ENCODE measurements at regions not wholly inside any gene's neighbourhood (a gene's known extent, or its start where the extent isn't known, plus 50 kb on each side); places are given as distances from the start of the nearest gene placed in this dataset.
A peak's percentile ranks its signal among the peaks of the same experiment; 100 is the strongest.

DNA sequence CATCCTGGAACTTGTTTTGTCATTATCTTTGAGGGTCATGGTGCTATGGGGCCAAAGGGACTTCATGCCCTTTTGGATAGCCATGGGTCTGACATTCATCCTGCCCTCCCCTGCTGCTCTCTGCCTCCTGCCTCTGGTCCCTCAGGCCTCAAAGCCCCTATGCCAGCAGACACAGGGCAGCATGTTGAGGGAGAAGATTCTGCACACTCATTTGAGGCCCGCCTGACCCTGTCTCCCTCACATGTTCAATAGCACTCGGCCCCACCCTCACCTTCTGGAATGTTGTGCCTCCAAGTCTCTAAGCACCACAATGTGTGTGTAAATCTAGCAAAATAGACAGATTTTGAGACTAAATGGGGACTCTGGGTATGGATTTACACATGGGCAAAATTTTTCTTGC lies 178.7 kb upstream of the ANKRD28 start:
- Histone ChIP-seq H3K4me1 (no peaks in the 10 kb centered on the region), H3K4me3 (no peak overlapping the region), H3K9me3 (no peaks in the 10 kb centered on the region), H3K27ac (no peak overlapping the region), H3K4me2 (no peak overlapping the region)
- ATAC-seq = no peak
- WGBS (ENCODE audit: missing lambda C conversion rate) = 49% methylated on average over 2 of the region's 2 CpGs
- ChIA-PET CTCF (interaction anchor here (1.1 kb wide), 1 partner anchor 35 kb away, joined by 4 read pairs; no protein-coding TSS in a partner anchor), POLR2A (no interaction called here)
- no peak for DNase-seq (ENCODE audit: low read depth in 1 of 2, low spot score in 1 of 2)
- FAIRE-seq = no peak
- TF ChIP-seq EHMT2 (IDR thresholded peaks at IDR 0.05; ENCODE audit: low read depth) (no peak), NR3C1 (IDR thresholded peaks at IDR 0.05) (no peak)

DNA sequence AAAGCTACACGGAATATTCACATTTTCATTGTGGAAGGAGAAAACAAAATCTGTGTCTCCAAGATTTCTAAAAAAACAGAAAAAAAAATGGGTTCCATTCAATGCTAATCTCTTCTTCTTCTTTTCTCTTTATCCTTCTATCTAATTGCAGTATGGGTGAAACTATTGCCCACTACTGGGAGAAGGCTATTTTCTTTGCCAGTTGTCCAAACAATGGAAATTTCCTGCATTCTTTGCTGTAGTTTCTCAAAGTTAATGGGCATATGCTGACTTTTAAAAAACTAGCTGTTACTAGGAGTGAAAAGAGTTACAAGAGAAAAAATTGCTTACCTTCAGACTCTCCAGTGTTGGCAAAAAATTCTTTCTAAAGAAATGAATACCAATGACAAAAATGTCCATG lies 179.3 kb upstream of the ANKRD28 start:
- ATAC-seq (no peak), DNase-seq (ENCODE audit: low read depth in 1 of 2, low spot score in 1 of 2) (no peak), FAIRE-seq (no peak)
- H3K4me2 ChIP-seq = no peak overlapping the region
- TF ChIP-seq NPAS2 (CRISPR knock-in tag; IDR thresholded peaks at IDR 0.05; ENCODE audit: borderline replicate concordance) = no peak
- TF ChIP-seq, protein P1, sequence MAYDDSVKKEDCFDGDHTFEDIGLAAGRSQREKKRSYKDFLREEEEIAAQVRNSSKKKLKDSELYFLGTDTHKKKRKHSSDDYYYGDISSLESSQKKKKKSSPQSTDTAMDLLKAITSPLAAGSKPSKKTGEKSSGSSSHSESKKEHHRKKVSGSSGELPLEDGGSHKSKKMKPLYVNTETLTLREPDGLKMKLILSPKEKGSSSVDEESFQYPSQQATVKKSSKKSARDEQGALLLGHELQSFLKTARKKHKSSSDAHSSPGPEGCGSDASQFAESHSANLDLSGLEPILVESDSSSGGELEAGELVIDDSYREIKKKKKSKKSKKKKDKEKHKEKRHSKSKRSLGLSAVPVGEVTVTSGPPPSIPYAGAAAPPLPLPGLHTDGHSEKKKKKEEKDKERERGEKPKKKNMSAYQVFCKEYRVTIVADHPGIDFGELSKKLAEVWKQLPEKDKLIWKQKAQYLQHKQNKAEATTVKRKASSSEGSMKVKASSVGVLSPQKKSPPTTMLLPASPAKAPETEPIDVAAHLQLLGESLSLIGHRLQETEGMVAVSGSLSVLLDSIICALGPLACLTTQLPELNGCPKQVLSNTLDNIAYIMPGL (CRISPR knock-in tag; IDR thresholded peaks at IDR 0.05; ENCODE audit: borderline replicate concordance) = no peak
- no peak for TF ChIP-seq MYC (IDR thresholded peaks at IDR 0.05; ENCODE audit: borderline replicate concordance, low read length)
- TF ChIP-seq, protein P2, sequence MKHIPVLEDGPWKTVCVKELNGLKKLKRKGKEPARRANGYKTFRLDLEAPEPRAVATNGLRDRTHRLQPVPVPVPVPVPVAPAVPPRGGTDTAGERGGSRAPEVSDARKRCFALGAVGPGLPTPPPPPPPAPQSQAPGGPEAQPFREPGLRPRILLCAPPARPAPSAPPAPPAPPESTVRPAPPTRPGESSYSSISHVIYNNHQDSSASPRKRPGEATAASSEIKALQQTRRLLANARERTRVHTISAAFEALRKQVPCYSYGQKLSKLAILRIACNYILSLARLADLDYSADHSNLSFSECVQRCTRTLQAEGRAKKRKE (CRISPR knock-in tag; IDR thresholded peaks at IDR 0.05; ENCODE audit: low read depth) = no peak
- TF ChIP-seq CBX8 (IDR thresholded peaks at IDR 0.05) = no peak
- no peaks in the 10 kb centered on the region for H3K4me1 ChIP-seq
- no peaks in the 10 kb centered on the region for H3K9me3 ChIP-seq
- H3K4me3 ChIP-seq = no peak overlapping the region
- H3K27ac ChIP-seq = no peak overlapping the region
- ChIA-PET POLR2A (no interaction called here), CTCF (interaction anchor here (0.6 to 1.1 kb wide), 2 partner anchors 35 to 313 kb away, joined by 4 read pairs; no protein-coding TSS in a partner anchor)
- WGBS (ENCODE audit: missing lambda C conversion rate) = 58% methylated on average over 1 of the region's 1 CpG

DNA sequence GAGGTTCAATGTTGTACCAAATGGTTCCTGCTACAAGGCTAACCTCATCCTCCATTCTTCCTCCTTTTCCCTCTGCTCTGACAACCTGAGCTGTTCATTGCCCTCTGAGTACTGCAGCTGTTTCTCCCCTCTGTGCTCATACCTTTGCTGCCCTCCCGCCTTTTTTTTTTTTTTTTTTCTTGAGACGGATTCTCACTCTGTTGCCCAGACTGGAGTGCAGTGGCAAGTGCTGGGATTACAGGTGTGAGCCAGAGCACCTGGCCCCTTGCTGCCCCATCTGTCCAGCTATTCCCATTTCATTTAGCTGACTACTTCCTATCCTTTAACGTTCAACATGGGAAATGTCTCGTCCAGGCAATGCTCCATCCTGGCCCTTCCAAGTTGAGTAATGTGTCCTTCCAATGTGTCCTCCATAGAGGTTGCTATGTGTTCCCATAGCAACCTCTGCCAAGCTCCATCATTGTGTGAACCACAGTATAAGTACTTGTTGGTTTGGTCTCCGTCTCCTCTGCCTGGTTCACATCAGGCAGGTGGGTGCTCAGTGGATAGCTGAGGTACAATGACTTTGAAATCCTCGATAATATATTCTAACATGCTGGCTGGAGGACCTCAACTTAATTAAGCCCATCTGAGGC lies 179.9 kb upstream of the ANKRD28 start:
- ChIA-PET POLR2A (no interaction called here), CTCF (interaction anchor here (0.6 to 1.1 kb wide), 4 partner anchors 9 to 312 kb away, joined by 3 to 4 read pairs (median 4); no protein-coding TSS in a partner anchor)
- no peaks in the 10 kb centered on the region for H3K4me1 ChIP-seq
- 65% methylated on average over 6 of the region's 6 CpGs for WGBS (ENCODE audit: missing lambda C conversion rate)
- FAIRE-seq (no peak), DNase-seq (ENCODE audit: low read depth in 1 of 2, low spot score in 1 of 2) (no peak), ATAC-seq (no peak)
- no peak overlapping the region for H3K4me2 ChIP-seq
- no peak overlapping the region for H3K27ac ChIP-seq
- no peak overlapping the region for H3K4me3 ChIP-seq
- H3K9me3 ChIP-seq = no peaks in the 10 kb centered on the region
- TF ChIP-seq TP53 (CRISPR knock-in tag; IDR thresholded peaks at IDR 0.05) (no peak), RFX5 (IDR thresholded peaks at IDR 0.05) (peak; percentile 95)

DNA sequence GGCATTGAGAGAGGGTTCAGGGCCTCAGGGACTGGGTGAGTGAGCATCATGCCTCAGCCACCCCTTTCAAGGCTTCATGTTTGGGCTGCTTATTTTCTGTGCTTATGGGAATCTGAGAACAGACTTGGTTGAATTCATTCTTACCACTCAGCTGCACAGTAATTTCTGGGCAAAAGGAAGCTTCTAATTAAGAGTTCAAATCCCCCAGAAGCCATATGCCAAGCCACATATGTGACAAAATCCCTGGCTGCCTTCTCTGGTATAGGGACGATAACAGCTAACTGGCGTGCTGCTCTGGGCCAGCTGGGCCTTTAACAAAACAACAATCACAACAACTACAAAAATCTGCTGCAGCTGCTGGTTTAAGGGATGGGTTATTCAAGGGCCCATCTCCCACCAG lies 181.0 kb upstream of the ANKRD28 start:
- no peak for TF ChIP-seq FOSL2 (IDR thresholded peaks at IDR 0.05)
- no peak for TF ChIP-seq FOSL2 (CRISPR knock-in tag; IDR thresholded peaks at IDR 0.05)
- TF ChIP-seq CBX2 (IDR thresholded peaks at IDR 0.05; ENCODE audit: borderline replicate concordance, low read depth) = no peak
- 91% methylated on average over 2 of the region's 2 CpGs for WGBS (ENCODE audit: missing lambda C conversion rate)
- H3K4me1 ChIP-seq = peaks cover 4% of the 10 kb centered on the region; the same call in 2 of the 3 replicates
- FAIRE-seq (no peak), DNase-seq (ENCODE audit: low read depth in 1 of 2, low spot score in 1 of 2) (no peak), ATAC-seq (no peak)
- H3K4me3 ChIP-seq = no peak overlapping the region
- no peak overlapping the region for H3K4me2 ChIP-seq
- ChIA-PET POLR2A (no interaction called here), CTCF (interaction anchor here (1.2 kb wide), 1 partner anchor 10 kb away, joined by 6 read pairs; no protein-coding TSS in a partner anchor)
- no peak overlapping the region for H3K27ac ChIP-seq
- H3K9me3 ChIP-seq = no peaks in the 10 kb centered on the region

DNA sequence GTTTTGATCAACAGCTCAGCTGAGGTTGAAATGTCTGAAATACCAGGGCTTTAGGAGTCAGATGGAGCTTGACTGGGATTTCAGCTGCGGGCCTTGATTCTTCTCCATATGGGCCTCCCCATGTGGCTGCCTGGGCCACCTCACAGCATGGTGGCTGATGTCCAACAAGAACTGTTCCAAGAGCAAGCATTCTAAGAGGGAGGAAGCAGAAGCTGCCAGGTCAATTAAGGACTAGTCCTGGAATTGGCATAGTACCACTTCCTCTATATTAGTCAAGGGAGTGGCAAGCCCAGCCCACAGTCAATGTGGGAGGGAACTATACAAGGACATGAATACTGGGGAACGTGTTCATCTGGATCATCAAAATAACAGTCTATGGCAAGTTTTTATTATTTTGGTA lies 181.7 kb upstream of the ANKRD28 start:
- Histone ChIP-seq H3K27ac (no peak overlapping the region), H3K9me3 (no peaks in the 10 kb centered on the region), H3K4me2 (no peak overlapping the region), H3K4me3 (no peak overlapping the region), H3K4me1 (peaks cover 4% of the 10 kb centered on the region; the same call in 2 of the 3 replicates)
- DNase-seq (ENCODE audit: low read depth in 1 of 2, low spot score in 1 of 2) (no peak), FAIRE-seq (no peak), ATAC-seq (no peak)
- POLR2A ChIA-PET = no interaction called here
- CTCF ChIA-PET = interaction anchor here (1.2 kb wide), 1 partner anchor 9 kb away, joined by 6 read pairs; no protein-coding TSS in a partner anchor
- 85% methylated on average over 2 of the region's 2 CpGs for WGBS (ENCODE audit: missing lambda C conversion rate)
- no peak for TF ChIP-seq NPAS2 (CRISPR knock-in tag; IDR thresholded peaks at IDR 0.05; ENCODE audit: borderline replicate concordance)
- no peak for TF ChIP-seq TFCP2L1 (CRISPR knock-in tag; IDR thresholded peaks at IDR 0.05)
- TF ChIP-seq, protein P1 (CRISPR knock-in tag; IDR thresholded peaks at IDR 0.05; ENCODE audit: borderline replicate concordance) = no peak
- TF ChIP-seq SREBF2 (IDR thresholded peaks at IDR 0.05) = no peak
- TF ChIP-seq CHD2 (IDR thresholded peaks at IDR 0.05; ENCODE audit: low read length, partially characterized antibody) = no peak
- no peak for TF ChIP-seq POLR2A (IDR thresholded peaks at IDR 0.05; ENCODE audit: low read length)
- TF ChIP-seq HOXA7 (CRISPR knock-in tag; IDR thresholded peaks at IDR 0.05) = no peak
- no peak for TF ChIP-seq NR3C1 (IDR thresholded peaks at IDR 0.05)
- TF ChIP-seq ZSCAN20 (CRISPR knock-in tag; IDR thresholded peaks at IDR 0.05) = no peak
- no peak for TF ChIP-seq CBX2 (IDR thresholded peaks at IDR 0.05; ENCODE audit: borderline replicate concordance, low read depth)
- no peak for TF ChIP-seq RFX5 (IDR thresholded peaks at IDR 0.05)
- TF ChIP-seq, protein P3, sequence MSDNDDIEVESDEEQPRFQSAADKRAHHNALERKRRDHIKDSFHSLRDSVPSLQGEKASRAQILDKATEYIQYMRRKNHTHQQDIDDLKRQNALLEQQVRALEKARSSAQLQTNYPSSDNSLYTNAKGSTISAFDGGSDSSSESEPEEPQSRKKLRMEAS (IDR thresholded peaks at IDR 0.05) = no peak
- no peak for TF ChIP-seq BHLHE40 (IDR thresholded peaks at IDR 0.05; ENCODE audit: low read depth, low read length)
- TF ChIP-seq RARB (CRISPR knock-in tag; IDR thresholded peaks at IDR 0.05) = no peak
- TF ChIP-seq FOSL2 (IDR thresholded peaks at IDR 0.05) = no peak
- TF ChIP-seq FOSL2 (CRISPR knock-in tag; IDR thresholded peaks at IDR 0.05) = no peak
- TF ChIP-seq HOXB5 (CRISPR knock-in tag; IDR thresholded peaks at IDR 0.05) = no peak
- no peak for TF ChIP-seq NFE2L2 (conservative IDR thresholded peaks at IDR 0.05; ENCODE audit: low read length)
